T-helper 17 cell (primary cell): ENCODE measurements at regions not wholly inside any gene's neighbourhood (a gene's known extent, or its start where the extent isn't known, plus 50 kb on each side); places are given as distances from the start of the nearest gene placed in this dataset.

ENCODE experiments used
- ATAC-seq: fragments of 150-1000 bp; cut with Tn5 transposase; 2 replicates; pipeline ENCODE4 v1.10.0; 2021; ENCODE audit warnings: mild to moderate bottlenecking, moderate library complexity
- DNase-seq, 3 donors: peaks; one replicate each; pipeline versions ENCODE4 v3.0.0 to v3.0.0-alpha.2; 2020 to 2021
- H3K9me3 ChIP-seq: one replicate; pipeline ENCODE4 v1.7.0; 2013; ENCODE audit warnings: low read length, mild to moderate bottlenecking; ENCODE audit not compliant: control insufficient read depth, poor library complexity, severe bottlenecking
- H3K27ac Mint-ChIP-seq: one replicate; pipeline ENCODE4 v1.8.0; 2022; ENCODE audit warnings: mild to moderate bottlenecking, moderate library complexity, mixed read lengths
- H3K27me3 Mint-ChIP-seq: one replicate; pipeline ENCODE4 v1.8.0; 2022; ENCODE audit warnings: mixed read lengths
- H3K36me3 Mint-ChIP-seq: one replicate; pipeline ENCODE4 v1.8.0; 2022; ENCODE audit warnings: low read depth, mixed read lengths
- H3K4me1 Mint-ChIP-seq: one replicate; pipeline ENCODE4 v1.8.0; 2022; ENCODE audit warnings: mild to moderate bottlenecking, mixed read lengths
- H3K4me3 Mint-ChIP-seq: one replicate; pipeline ENCODE4 v1.8.0; 2022; ENCODE audit warnings: mild to moderate bottlenecking, moderate library complexity, mixed read lengths

DNA sequence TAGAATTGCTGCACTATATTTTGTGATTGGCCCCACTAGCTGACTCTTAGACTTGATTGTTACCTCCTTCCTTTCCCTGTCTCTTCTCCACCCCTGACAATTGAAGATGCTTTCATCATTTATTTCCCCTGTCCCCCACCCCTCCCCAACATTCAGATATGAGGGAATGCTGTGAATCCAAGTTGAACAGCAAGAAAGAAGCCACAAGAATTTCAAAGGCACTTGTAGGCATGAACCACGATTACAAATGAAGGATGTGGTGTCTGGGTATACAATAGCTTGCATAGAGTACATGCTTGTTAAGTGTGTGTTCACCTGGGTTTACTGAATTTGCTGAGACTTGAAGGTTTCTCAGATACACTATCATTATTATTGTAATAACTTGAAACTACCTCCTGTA lies 78.3 kb upstream of the TRIO start:
- no peak for ATAC-seq
- peaks cover 5% of the 10 kb centered on the region for H3K27me3 Mint-ChIP-seq
- no peak for DNase-seq
- no peaks in the 10 kb centered on the region for H3K9me3 ChIP-seq
- H3K27ac Mint-ChIP-seq, result no peak overlapping the region
- H3K4me3 Mint-ChIP-seq, result no peak overlapping the region
- no peaks in the 10 kb centered on the region for H3K36me3 Mint-ChIP-seq
- H3K4me1 Mint-ChIP-seq, result no peaks in the 10 kb centered on the region

DNA sequence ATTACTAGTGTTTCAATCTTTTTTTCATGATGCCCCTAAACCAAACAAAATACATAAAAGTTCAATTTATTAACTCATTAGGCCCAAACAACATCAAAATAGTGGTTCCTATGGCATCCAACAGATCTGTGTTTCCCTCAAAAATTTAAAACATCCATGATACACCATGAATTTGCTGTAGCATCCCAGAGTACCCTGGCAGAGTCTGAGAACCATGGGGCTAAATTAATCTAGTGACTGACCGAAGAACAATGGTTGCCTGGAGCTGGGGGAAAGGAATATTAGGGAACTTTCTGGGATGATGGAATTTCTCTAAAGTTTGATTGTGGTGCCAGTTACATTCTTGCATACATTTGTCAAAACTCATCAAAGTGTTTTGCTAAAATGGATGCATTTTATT lies 79.5 kb upstream of the TRIO start:
- H3K27ac Mint-ChIP-seq, result no peak overlapping the region
- no peaks in the 10 kb centered on the region for H3K36me3 Mint-ChIP-seq
- ATAC-seq (no peak), DNase-seq (no peak)
- no peaks in the 10 kb centered on the region for H3K9me3 ChIP-seq
- peaks cover 5% of the 10 kb centered on the region for H3K27me3 Mint-ChIP-seq
- no peak overlapping the region for H3K4me3 Mint-ChIP-seq
- no peaks in the 10 kb centered on the region for H3K4me1 Mint-ChIP-seq

DNA sequence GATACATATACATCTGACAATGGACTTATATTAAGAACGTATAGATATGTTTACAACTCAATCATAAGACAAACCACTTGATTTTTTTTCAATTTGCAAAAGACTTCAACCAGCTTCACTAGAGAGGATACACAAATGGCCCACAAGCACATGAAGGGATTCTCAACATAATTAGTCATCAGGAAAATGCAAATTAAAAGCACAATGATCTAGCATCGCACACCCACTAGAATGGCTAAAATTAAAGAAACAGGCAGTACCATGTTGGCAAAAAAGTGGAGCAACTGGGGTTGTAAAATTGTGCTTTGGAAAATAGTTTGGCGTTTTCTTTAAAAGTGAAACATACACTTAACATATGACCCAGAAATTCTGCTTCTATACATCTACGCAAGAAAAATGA lies 80.0 kb upstream of the TRIO start:
- Mint-ChIP-seq H3K27me3 (peaks cover 5% of the 10 kb centered on the region), H3K4me1 (no peaks in the 10 kb centered on the region), H3K27ac (no peak overlapping the region), H3K36me3 (no peaks in the 10 kb centered on the region), H3K4me3 (no peak overlapping the region)
- DNase-seq, result no peak
- no peak for ATAC-seq
- no peaks in the 10 kb centered on the region for H3K9me3 ChIP-seq

DNA sequence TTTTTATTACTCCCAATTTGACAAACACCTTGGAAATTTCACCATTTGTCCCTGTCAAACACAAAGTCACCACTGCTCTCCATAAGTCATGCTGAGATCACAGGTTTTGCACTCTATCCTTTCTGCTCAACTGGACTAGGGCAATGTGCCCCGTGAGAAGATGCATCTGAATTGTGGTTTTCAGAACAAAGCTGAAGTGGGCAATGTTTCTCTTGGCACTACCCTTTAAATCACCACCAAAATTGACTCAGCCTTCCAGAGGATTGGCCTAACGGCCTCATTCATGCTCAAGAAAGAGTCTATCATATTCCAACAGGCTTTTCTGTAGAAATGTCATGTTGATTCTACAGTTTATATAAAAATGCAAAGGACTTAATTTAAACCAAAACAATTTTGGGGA lies 81.0 kb upstream of the TRIO start:
- ATAC-seq (no peak), DNase-seq (no peak)
- no peaks in the 10 kb centered on the region for H3K4me1 Mint-ChIP-seq
- H3K4me3 Mint-ChIP-seq, result no peak overlapping the region
- no peaks in the 10 kb centered on the region for H3K36me3 Mint-ChIP-seq
- H3K27ac Mint-ChIP-seq, result no peak overlapping the region
- peaks cover 5% of the 10 kb centered on the region for H3K9me3 ChIP-seq
- peaks cover 5% of the 10 kb centered on the region for H3K27me3 Mint-ChIP-seq

DNA sequence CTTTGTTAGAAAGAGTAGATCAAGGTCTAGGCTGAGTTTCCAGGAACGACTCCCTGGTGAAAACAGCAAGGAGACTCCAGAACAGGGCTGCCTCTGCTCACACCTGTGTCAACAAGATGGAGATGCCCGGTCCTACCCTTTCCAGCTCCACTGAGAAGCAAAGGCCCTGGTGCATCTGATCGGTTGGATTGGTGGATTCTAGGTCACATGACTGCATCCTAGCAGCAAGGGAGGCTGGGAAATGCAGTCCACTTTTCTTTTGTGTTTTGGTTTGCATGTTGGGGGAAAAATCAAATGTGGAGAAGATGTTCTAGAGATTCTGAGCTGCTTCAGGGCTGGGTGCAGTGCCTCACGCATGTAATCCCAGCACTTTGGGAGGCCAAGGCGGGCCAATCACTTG lies 82.0 kb upstream of the TRIO start:
- no peaks in the 10 kb centered on the region for H3K36me3 Mint-ChIP-seq
- no peak for ATAC-seq
- H3K9me3 ChIP-seq, result peaks cover 5% of the 10 kb centered on the region
- H3K4me1 Mint-ChIP-seq, result no peaks in the 10 kb centered on the region
- no peak overlapping the region for H3K27ac Mint-ChIP-seq
- peaks cover 3% of the 10 kb centered on the region for H3K27me3 Mint-ChIP-seq
- DNase-seq, result no peak
- H3K4me3 Mint-ChIP-seq, result no peak overlapping the region

DNA sequence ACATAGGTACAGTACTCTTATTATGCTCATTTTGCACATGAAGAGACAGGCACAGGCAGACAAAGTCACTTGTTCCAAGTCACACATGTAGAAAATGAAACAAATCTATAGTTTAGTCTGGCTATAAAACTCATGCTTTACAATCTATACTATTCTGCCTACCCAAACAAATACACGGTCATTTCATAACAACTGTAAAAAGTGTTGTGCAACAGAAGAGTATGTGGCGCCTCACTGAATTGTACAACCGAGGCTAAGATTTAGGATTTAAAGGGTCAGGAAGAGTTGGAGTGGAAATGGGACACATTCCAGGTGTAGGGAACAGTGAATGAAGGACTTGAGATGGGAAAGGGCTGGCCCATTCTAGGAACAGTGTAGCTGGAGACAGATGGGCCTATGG lies 82.9 kb upstream of the TRIO start:
- no peak for ATAC-seq
- Mint-ChIP-seq H3K27ac (no peak overlapping the region), H3K4me3 (no peak overlapping the region), H3K36me3 (no peaks in the 10 kb centered on the region), H3K27me3 (no peaks in the 10 kb centered on the region), H3K4me1 (no peaks in the 10 kb centered on the region)
- peaks cover 5% of the 10 kb centered on the region for H3K9me3 ChIP-seq
- no peak for DNase-seq

DNA sequence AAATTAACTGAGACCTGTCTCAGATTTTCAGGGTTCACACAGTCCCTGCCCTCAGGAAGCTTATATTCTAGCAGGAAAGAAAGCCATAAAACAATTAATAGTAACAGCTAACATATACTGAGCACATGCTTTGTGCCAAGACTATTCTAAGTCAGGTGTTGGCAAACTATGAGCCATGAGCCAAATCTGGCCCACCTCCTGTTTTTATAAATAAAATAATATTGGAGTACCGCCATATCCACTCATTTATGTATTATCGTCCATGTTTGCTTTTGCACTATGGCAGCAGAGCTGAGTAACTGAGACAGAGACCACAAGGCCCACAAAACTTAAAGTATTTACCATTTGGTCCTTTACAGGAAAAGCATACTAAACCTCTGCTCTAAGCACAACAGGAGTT lies 83.3 kb upstream of the TRIO start:
- ATAC-seq, result no peak
- H3K27me3 Mint-ChIP-seq, result no peaks in the 10 kb centered on the region
- H3K9me3 ChIP-seq, result peaks cover 5% of the 10 kb centered on the region
- DNase-seq, result no peak
- no peak overlapping the region for H3K4me3 Mint-ChIP-seq
- H3K27ac Mint-ChIP-seq, result no peak overlapping the region
- no peaks in the 10 kb centered on the region for H3K4me1 Mint-ChIP-seq
- no peaks in the 10 kb centered on the region for H3K36me3 Mint-ChIP-seq

DNA sequence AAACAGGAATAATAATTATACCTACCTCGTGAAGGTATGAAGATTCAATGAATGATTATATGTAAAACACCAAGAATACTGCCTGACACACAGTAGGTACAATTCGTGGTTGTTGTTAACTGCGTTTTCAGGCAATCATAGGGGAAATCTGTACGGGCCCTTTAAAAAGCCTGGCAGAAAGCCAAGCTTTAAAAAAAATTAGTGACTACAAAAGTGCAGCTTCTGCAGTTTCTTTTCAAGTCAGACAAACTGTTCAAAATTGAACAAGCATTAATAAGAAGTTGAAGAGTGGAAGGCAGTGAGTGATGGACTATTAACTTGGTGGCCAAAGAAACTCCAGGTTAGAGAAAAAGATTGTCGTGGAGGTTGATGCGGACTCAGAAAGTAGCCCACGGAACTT lies 85.9 kb upstream of the TRIO start:
- peaks cover 5% of the 10 kb centered on the region for H3K9me3 ChIP-seq
- no peaks in the 10 kb centered on the region for H3K27me3 Mint-ChIP-seq
- no peak overlapping the region for H3K27ac Mint-ChIP-seq
- ATAC-seq (no peak), DNase-seq (no peak)
- no peak overlapping the region for H3K4me3 Mint-ChIP-seq
- H3K36me3 Mint-ChIP-seq, result no peaks in the 10 kb centered on the region
- no peaks in the 10 kb centered on the region for H3K4me1 Mint-ChIP-seq

DNA sequence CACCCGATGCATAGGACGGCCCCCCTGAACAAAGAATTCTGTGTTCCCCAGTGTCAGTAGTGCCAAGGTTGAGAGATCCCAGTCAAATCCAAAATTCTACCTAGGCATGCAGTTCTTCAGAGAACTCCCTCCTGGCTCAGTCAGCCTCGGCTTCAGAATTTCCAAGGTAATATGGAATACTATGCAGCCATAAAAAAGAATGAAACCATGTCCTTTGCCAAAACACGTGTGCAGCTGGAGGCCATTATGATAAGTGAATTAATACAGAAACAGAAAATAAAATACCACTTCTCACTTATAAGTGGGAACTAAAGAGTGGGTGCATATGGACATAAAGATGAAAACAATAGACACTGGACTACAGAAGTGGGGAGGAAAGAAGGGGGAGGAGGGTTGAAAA lies 87.1 kb upstream of the TRIO start:
- no peaks in the 10 kb centered on the region for H3K36me3 Mint-ChIP-seq

DNA sequence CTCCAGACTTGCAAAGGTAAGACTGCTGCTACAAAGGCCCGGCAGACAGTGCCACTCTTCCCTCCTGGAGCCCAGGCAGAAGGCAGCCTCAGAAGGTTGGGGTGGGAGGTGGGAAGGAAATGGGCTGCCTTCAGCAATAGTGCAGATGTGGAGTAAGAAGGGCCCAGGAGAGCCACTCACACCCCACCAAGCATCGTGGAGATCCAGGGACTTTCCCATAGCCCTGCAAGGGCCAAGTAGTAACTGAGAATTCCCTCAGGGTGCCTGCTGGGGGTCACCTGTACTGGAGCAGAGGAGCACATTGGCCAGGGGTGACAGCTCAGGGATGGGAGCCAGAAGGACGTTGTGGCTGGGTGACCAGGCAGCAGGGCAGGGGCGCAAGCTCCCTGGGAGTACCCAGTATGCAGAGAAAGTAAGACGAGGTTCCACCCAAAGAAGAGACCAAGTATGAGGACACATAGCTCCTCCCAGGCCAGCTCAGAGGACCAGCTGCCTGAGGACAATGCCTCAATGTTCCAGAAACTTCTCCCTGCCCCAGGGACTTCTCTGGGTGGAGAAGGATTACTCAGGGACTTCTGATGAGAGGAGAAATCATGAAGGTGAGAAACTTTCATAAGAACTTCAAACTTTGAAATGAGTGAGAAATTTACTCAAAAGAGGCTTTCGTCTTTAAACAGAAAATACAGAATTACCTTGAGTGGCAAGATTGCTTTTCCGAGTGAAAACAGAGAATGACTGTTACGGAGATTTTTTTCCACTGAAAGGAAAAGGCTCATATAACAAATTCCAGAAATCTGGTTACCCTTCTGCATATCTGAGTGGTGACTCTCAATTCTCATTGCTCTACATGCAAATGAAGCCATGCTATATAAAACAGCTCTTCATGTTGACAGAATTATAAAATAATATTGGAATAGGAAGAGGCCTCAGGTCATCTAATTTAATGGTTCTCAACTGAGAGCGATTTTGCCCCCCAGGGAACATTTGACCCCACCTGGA lies 87.9 kb upstream of the TRIO start:
- no peaks in the 10 kb centered on the region for H3K4me1 Mint-ChIP-seq
- ATAC-seq (no peak), DNase-seq (no peak)
- no peak overlapping the region for H3K27ac Mint-ChIP-seq
- H3K4me3 Mint-ChIP-seq, result no peak overlapping the region
- H3K36me3 Mint-ChIP-seq, result no peaks in the 10 kb centered on the region
- H3K9me3 ChIP-seq, result peaks cover 5% of the 10 kb centered on the region
- H3K27me3 Mint-ChIP-seq, result no peaks in the 10 kb centered on the region

More for the DNA sequence above, 87.1 kb upstream of the TRIO start:
- H3K4me1 Mint-ChIP-seq, result no peaks in the 10 kb centered on the region
- ATAC-seq, result no peak
- H3K9me3 ChIP-seq, result peaks cover 5% of the 10 kb centered on the region
- no peak for DNase-seq
- no peak overlapping the region for H3K27ac Mint-ChIP-seq
- H3K27me3 Mint-ChIP-seq, result no peaks in the 10 kb centered on the region
- H3K4me3 Mint-ChIP-seq, result no peak overlapping the region

DNA sequence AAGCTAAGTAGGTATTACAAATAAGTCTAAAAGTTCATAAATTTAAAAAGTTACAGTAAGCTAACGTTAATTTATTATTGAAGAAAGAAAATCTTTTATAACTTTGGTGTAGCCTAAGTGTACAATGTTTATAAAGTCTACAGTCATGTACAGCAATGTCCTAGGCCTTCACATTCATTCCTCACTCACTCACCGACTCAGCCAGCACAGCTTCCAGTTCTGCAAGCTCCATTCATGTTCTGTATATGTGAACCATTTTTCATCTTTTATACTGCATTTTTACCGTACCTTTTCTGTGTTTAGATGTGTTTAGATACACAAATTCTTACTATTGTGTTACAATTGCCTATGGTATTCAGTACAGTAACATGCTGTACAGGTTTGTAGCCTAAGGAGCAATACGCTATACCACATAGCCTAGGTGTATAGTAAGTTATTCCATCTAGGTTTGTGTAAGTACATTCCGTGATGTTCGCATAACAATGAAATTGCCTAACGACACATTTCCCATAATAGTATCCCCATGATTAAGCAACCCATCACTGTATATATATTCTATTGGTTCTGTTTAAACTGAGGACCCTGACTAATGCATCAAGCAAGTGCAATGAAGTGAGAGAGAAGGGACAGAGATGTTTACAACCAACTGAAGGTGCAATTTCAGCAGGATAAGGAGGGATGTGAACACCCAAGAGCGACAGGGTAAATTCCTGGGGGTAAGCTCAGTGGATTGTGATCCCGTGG lies 88.9 kb upstream of the TRIO start:
- Mint-ChIP-seq H3K27me3 (no peaks in the 10 kb centered on the region), H3K4me1 (no peaks in the 10 kb centered on the region), H3K36me3 (no peaks in the 10 kb centered on the region), H3K27ac (no peak overlapping the region), H3K4me3 (no peak overlapping the region)
- peaks cover 5% of the 10 kb centered on the region for H3K9me3 ChIP-seq
- DNase-seq (no peak), ATAC-seq (no peak)

DNA sequence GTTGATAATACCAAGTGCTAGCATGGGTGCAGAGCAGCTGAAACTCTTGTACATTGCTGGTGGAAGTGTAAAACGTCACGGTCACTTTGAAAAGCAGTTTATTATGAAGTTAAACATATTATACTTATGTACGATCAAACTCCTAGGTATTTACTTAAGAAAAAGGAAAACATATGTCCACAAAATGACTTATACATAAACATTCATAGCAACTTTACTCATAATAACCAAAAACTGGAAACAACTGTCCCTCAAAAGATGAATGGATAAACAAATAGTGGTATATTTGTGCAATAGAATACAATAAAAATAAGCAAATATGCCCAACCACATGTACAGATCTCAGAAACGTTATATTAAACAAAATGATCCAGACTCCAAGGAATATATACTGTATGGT lies 92.3 kb upstream of the TRIO start:
- DNase-seq (no peak), ATAC-seq (no peak)
- no peaks in the 10 kb centered on the region for H3K4me1 Mint-ChIP-seq
- no peak overlapping the region for H3K27ac Mint-ChIP-seq
- no peaks in the 10 kb centered on the region for H3K27me3 Mint-ChIP-seq
- no peak overlapping the region for H3K4me3 Mint-ChIP-seq
- H3K9me3 ChIP-seq, result no peaks in the 10 kb centered on the region
- H3K36me3 Mint-ChIP-seq, result no peaks in the 10 kb centered on the region

DNA sequence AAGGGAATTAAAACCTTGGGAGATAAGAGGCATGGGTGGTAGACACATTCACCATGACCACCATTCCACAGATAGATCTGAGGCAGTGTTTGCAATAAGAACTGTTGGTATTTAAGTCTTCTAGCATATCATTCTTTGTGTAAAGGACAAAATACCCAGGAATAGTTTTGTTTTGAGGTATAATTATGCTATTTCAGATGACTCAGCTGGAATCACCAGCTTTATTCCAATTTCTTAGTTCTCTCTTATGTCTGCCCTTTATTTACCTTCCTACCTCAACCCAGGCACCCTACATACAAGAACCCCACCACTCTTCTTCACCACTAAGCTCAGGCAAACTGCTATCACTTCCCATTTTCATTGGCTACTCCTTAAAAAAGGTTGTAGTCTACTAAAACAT lies 94.7 kb upstream of the TRIO start:
- no peak overlapping the region for H3K27ac Mint-ChIP-seq
- no peaks in the 10 kb centered on the region for H3K27me3 Mint-ChIP-seq
- no peak for DNase-seq
- H3K4me3 Mint-ChIP-seq, result no peak overlapping the region
- ATAC-seq, result no peak
- no peaks in the 10 kb centered on the region for H3K4me1 Mint-ChIP-seq
- no peaks in the 10 kb centered on the region for H3K36me3 Mint-ChIP-seq
- no peaks in the 10 kb centered on the region for H3K9me3 ChIP-seq
